DND-41 (cell line): ENCODE measurements at regions not wholly inside any gene's neighbourhood (a gene's known extent, or its start where the extent isn't known, plus 50 kb on each side); places are given as distances from the start of the nearest gene placed in this dataset.

Experiments
- EZH2 ChIP-seq: IDR thresholded peaks from 3 replicates; pipeline ENCODE4 v1.6.1; 2012; ENCODE audit warnings: borderline replicate concordance, low read depth, mild to moderate bottlenecking, moderate library complexity, low read length, inconsistent platforms; ENCODE audit not compliant: severe bottlenecking
- TF ChIP-seq, protein P1 (sequence below): IDR thresholded peaks from 2 replicates; pipeline ENCODE4 v1.5.1; 2012; ENCODE audit warnings: borderline replicate concordance, low read length, moderate library complexity, mild to moderate bottlenecking; ENCODE audit not compliant: poor library complexity, severe bottlenecking; ENCODE audit errors: extremely low read depth

DNA sequence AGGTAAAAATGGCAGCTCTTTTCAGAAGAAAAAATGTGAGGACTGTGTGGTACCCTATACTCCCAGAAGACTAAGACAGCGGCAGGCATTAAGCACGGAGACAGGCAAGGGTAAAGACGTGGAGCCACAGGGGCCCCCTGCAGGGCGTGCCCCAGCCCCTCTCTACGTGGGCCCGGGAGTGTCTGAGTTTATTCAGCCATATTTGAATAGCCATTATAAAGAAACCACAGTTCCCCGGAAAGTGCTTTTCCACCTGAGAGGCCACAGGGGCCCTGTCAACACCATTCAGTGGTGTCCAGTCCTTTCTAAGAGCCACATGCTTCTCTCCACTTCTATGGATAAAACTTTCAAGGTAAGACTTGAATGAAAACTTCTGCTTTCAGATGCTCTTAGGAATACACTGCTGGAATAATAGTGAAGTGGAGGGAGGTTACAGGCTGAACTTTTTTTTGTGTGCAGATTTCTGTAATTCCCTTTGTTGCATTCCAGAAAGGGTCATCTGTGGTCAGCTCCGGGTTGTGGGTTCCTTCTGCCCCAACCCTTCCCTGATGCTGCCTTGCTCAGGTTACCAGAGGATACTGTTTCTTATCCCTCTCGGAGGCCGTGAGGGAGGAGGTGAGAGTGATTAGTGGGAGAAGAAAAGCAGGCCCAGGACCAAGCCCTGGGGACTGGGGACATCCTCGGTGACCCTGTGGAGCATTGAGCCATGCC, 58.4 kb downstream of the SLC25A47 start:
- TF ChIP-seq EZH2: no peak
- TF ChIP-seq, protein P1, sequence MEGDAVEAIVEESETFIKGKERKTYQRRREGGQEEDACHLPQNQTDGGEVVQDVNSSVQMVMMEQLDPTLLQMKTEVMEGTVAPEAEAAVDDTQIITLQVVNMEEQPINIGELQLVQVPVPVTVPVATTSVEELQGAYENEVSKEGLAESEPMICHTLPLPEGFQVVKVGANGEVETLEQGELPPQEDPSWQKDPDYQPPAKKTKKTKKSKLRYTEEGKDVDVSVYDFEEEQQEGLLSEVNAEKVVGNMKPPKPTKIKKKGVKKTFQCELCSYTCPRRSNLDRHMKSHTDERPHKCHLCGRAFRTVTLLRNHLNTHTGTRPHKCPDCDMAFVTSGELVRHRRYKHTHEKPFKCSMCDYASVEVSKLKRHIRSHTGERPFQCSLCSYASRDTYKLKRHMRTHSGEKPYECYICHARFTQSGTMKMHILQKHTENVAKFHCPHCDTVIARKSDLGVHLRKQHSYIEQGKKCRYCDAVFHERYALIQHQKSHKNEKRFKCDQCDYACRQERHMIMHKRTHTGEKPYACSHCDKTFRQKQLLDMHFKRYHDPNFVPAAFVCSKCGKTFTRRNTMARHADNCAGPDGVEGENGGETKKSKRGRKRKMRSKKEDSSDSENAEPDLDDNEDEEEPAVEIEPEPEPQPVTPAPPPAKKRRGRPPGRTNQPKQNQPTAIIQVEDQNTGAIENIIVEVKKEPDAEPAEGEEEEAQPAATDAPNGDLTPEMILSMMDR: no peak
